NCI-H1092 treated with DMSO at 0.1 percent for 48 hours (cell line): ENCODE measurements at regions not wholly inside any gene's neighbourhood (a gene's known extent, or its start where the extent isn't known, plus 50 kb on each side); places are given as distances from the start of the nearest gene placed in this dataset.
A peak's percentile ranks its signal among the peaks of the same experiment; 100 is the strongest.

Experiments
- DNase-seq: peaks from one replicate; lab custom pipeline; 2025; lab: John Stamatoyannopoulos, UW

- no peak for DNase-seq
These were observed 95.5 kb downstream of the FAM204A start for GRCh38 chr10:118246332-118247295.

- DNase-seq: no peak
These were observed 98.2 kb downstream of the FAM204A start for GRCh38 chr10:118243907-118244306.

GRCh38 chr10:118241229-118242137 lies 100.6 kb downstream of the FAM204A start:
- DNase-seq: peak; percentile 71

- no peak for DNase-seq
These were observed 102.9 kb downstream of the FAM204A start for GRCh38 chr10:118239236-118239630.

GRCh38 chr10:118238573-118239235 lies 103.4 kb downstream of the FAM204A start:
- no peak for DNase-seq

GRCh38 chr10:118237930-118238329 lies 104.2 kb downstream of the FAM204A start:
- no peak for DNase-seq

- no peak for DNase-seq
These were observed 107.4 kb downstream of the FAM204A start for GRCh38 chr10:118234683-118235082.

- DNase-seq: no peak
These were observed 121.7 kb downstream of the FAM204A start for GRCh38 chr10:118220346-118220850.

GRCh38 chr10:118218562-118218961 lies 123.6 kb downstream of the FAM204A start:
- no peak for DNase-seq

- no peak for DNase-seq
These were observed 125.5 kb downstream of the FAM204A start for GRCh38 chr10:118216571-118217170.

GRCh38 chr10:118216020-118216419 lies 126.1 kb downstream of the FAM204A start:
- DNase-seq: no peak

- no peak for DNase-seq
These were observed 127.3 kb downstream of the FAM204A start for GRCh38 chr10:118214776-118215175.

GRCh38 chr10:118213436-118213835 lies 128.7 kb downstream of the FAM204A start:
- DNase-seq: no peak

GRCh38 chr10:118210276-118210675 lies 131.8 kb downstream of the FAM204A start:
- no peak for DNase-seq

GRCh38 chr10:118209215-118209614 lies 132.9 kb downstream of the FAM204A start:
- no peak for DNase-seq

GRCh38 chr10:118207470-118208007 lies 134.6 kb downstream of the FAM204A start:
- DNase-seq: no peak

GRCh38 chr10:118204292-118204943 lies 137.7 kb downstream of the FAM204A start:
- DNase-seq: no peak

GRCh38 chr10:118203461-118203860 lies 138.7 kb downstream of the FAM204A start:
- DNase-seq: no peak

GRCh38 chr10:118195729-118196128 lies 146.4 kb downstream of the FAM204A start:
- no peak for DNase-seq

GRCh38 chr10:118193642-118194041 lies 146.9 kb upstream of the RAB11FIP2 start:
- no peak for DNase-seq

GRCh38 chr10:118181021-118181420 lies 134.3 kb upstream of the RAB11FIP2 start:
- DNase-seq: no peak
